IMR-90 (cell line): ENCODE measurements at regions not wholly inside any gene's neighbourhood (a gene's known extent, or its start where the extent isn't known, plus 50 kb on each side); places are given as distances from the start of the nearest gene placed in this dataset.

Experiments
- ATAC-seq: fragments of 200-7000 bp; cut with Tn5 transposase; 2 replicates; pipeline ENCODE4 v1.9.1; 2020; ENCODE audit warnings: low read depth, mild to moderate bottlenecking, moderate library complexity
- BruUV-seq: library from RNA; stranded (reverse); fragments of 400-500 nt; replicated peaks from 2 replicates; lab custom pipeline; 2021; lab: Mats Ljungman, UMichigan
- CTCF ChIA-PET: fragments of 300-600 bp; formaldehyde crosslinking; extraction: SDS; loops from one replicate; lab custom pipeline; 2021; ENCODE audit warnings: antibody characterized with exemption; lab: Yijun Ruan, JAX
- POLR2A ChIA-PET: fragments of 300-600 bp; sonication (Branson Sonifier 250); formaldehyde crosslinking; loops from one replicate; lab custom pipeline; 2022; ENCODE audit warnings: antibody characterized with exemption; ENCODE audit not compliant: unreplicated experiment; lab: Charles Lee
- DNase-seq: peaks from one replicate; pipeline ENCODE4 v3.0.0; 2013
- H2AFZ ChIP-seq: replicated peaks from 2 replicates; pipeline ENCODE3; 2013; ENCODE audit warnings: low read length, mild to moderate bottlenecking; ENCODE audit not compliant: poor library complexity
- H2AK5ac ChIP-seq: 2 replicates; pipeline ENCODE4 v1.6.1; 2013; ENCODE audit warnings: low read depth, low read length, inconsistent platforms
- H2AK9ac ChIP-seq: replicated peaks from 2 replicates; pipeline ENCODE3; 2013; ENCODE audit warnings: mild to moderate bottlenecking, low read depth, low read length, moderate library complexity; ENCODE audit not compliant: poor library complexity
- H2BK120ac ChIP-seq: 2 replicates; pipeline ENCODE4 v1.6.1; 2013; ENCODE audit warnings: low read depth, low read length, inconsistent platforms
- H2BK15ac ChIP-seq: 3 replicates; pipeline ENCODE4 v1.6.1; 2013; ENCODE audit warnings: low read depth, low read length, inconsistent platforms
- H2BK20ac ChIP-seq: 2 replicates; pipeline ENCODE4 v1.6.1; 2013; ENCODE audit warnings: low read depth, mild to moderate bottlenecking, inconsistent platforms, low read length, moderate library complexity
- H2BK5ac ChIP-seq: 2 replicates; pipeline ENCODE4 v1.6.1; 2013; ENCODE audit warnings: mild to moderate bottlenecking, low read depth, low read length, inconsistent platforms; ENCODE audit not compliant: poor library complexity, severe bottlenecking
- H3K14ac ChIP-seq: replicated peaks from 2 replicates; pipeline ENCODE4 v1.6.1; 2013; ENCODE audit warnings: low read depth, low read length, inconsistent platforms
- H3K18ac ChIP-seq: 2 replicates; pipeline ENCODE4 v1.6.1; 2013; ENCODE audit warnings: low read depth, low read length, control low read depth
- H3K23ac ChIP-seq: 2 replicates; pipeline ENCODE4 v1.6.1; 2013; ENCODE audit warnings: low read depth, low read length, inconsistent platforms
- H3K27ac ChIP-seq: 2 replicates; pipeline ENCODE4 v1.5.1; 2013; ENCODE audit warnings: mild to moderate bottlenecking, control low read depth, low read length; ENCODE audit not compliant: insufficient read depth
- H3K27me3 ChIP-seq: 2 replicates; pipeline ENCODE4 v1.6.1; 2013; ENCODE audit warnings: low read length; ENCODE audit not compliant: control insufficient read depth, insufficient read depth
- H3K36me3 ChIP-seq: 2 replicates; pipeline ENCODE4 v1.6.1; 2013; ENCODE audit warnings: low read length, mixed read lengths; ENCODE audit not compliant: control insufficient read depth, insufficient read depth
- H3K4ac ChIP-seq: 2 replicates; pipeline ENCODE4 v1.6.1; 2013; ENCODE audit warnings: low read depth, low read length, inconsistent platforms
- H3K4me1 ChIP-seq: 2 replicates; pipeline ENCODE4 v1.6.1; 2013; ENCODE audit warnings: low read length, mixed read lengths; ENCODE audit not compliant: control insufficient read depth, insufficient read depth
- H3K4me2 ChIP-seq: 2 replicates; pipeline ENCODE4 v1.6.1; 2013; ENCODE audit warnings: low read depth, mild to moderate bottlenecking, control low read depth, low read length, moderate library complexity
- H3K4me3 ChIP-seq: 2 replicates; pipeline ENCODE4 v1.5.1; 2013; ENCODE audit warnings: low read depth, mild to moderate bottlenecking, control low read depth, low read length, moderate library complexity; ENCODE audit not compliant: insufficient read depth
- H3K56ac ChIP-seq: 2 replicates; pipeline ENCODE4 v1.6.1; 2013; ENCODE audit warnings: low read length, inconsistent platforms; ENCODE audit not compliant: insufficient read depth; ENCODE audit errors: extremely low read depth
- H3K79me1 ChIP-seq, 2 experiments: 2 replicates each; pipeline ENCODE4 v1.6.1; 2013; ENCODE audit warnings: low read length in 2 of 2, inconsistent platforms in 1 of 2, low read depth in 1 of 2
- H3K9ac ChIP-seq: 2 replicates; pipeline ENCODE4 v1.6.1; 2013; ENCODE audit warnings: low read depth, low read length, control low read depth
- H3K9me1 ChIP-seq: 2 replicates; pipeline ENCODE4 v1.6.1; 2013; ENCODE audit warnings: low read length, inconsistent platforms; ENCODE audit not compliant: insufficient read depth
- H3K9me3 ChIP-seq: 2 replicates; pipeline ENCODE4 v1.6.1; 2013; ENCODE audit warnings: low read length; ENCODE audit not compliant: control insufficient read depth, insufficient read depth
- H4K20me1 ChIP-seq: 2 replicates; pipeline ENCODE4 v1.6.1; 2013; ENCODE audit warnings: low read length, inconsistent platforms; ENCODE audit not compliant: insufficient read depth
- H4K5ac ChIP-seq: 2 replicates; pipeline ENCODE4 v1.6.1; 2013; ENCODE audit warnings: mild to moderate bottlenecking, low read depth, low read length, control low read depth
- H4K8ac ChIP-seq, 2 experiments: 2 replicates each; pipeline ENCODE4 v1.6.1; 2013; ENCODE audit warnings: low read depth in 2 of 2, low read length in 2 of 2, control low read depth in 1 of 2, inconsistent platforms in 1 of 2
- H4K91ac ChIP-seq: 2 replicates; pipeline ENCODE4 v1.6.1; 2013; ENCODE audit warnings: low read depth, low read length, inconsistent platforms; ENCODE audit not compliant: insufficient read depth
- FOS ChIP-seq: fragments of 150-350 bp; IDR thresholded peaks from 2 replicates; pipeline ENCODE4 v1.6.1; 2016; ENCODE audit warnings: low read depth, low read length
- WGBS, 2 experiments: methylation state at CpG; one replicate each; pipeline versions ENCODE4 v1.1.5 to v1.1.7; 2013; ENCODE audit warnings: missing lambda C conversion rate in 2 of 2; ENCODE audit not compliant: insufficient read length in 1 of 2; ENCODE audit errors: extremely low coverage in 2 of 2; 5-methylcytosine and 5-hydroxymethylcytosine counted together
- dilution Hi-C: fragments of 300-500 bp; cut with HindIII; formaldehyde crosslinking; loops from one replicate; pipeline ENCODE4 v1.14.3; 2018; ENCODE audit warnings: low sequenced_read_pairs; ENCODE audit not compliant: unreplicated experiment
- in situ Hi-C: fragments of 300-500 bp; cut with MboI; formaldehyde crosslinking; loops from 3 replicates; pipeline ENCODE4 v1.14.3; 2019; ENCODE audit warnings: low sequenced_read_pairs, inconsistent platforms, mixed read lengths
- intact Hi-C: fragments of 100-400 bp; cut with micrococcal nuclease; formaldehyde crosslinking; loops from 2 replicates; pipeline ENCODE4 v1.10.0; 2022

- Histone ChIP-seq H4K91ac (no peak overlapping the region), H3K9me3 (peaks cover 36% of the 10 kb centered on the region), H3K9ac (no peak overlapping the region), H4K5ac (no peak overlapping the region), H3K4me2 (no peak overlapping the region), H3K4ac (no peak overlapping the region), H3K27me3 (no peaks in the 10 kb centered on the region), H3K36me3 (no peaks in the 10 kb centered on the region), H2BK5ac (no peak overlapping the region), H2BK20ac (no peak overlapping the region), H3K23ac (no peak overlapping the region), H3K4me3 (no peak overlapping the region), H3K4me1 (no peaks in the 10 kb centered on the region), H3K18ac (no peak overlapping the region), H2AK5ac (no peak overlapping the region), H2AFZ (no peak overlapping the region), H3K27ac (no peak overlapping the region), H3K9me1 (no peaks in the 10 kb centered on the region), H2BK15ac (no peak overlapping the region), H4K8ac (no peak overlapping the region), H2AK9ac (no peak overlapping the region), H3K56ac (no peak overlapping the region), H3K79me1 (no peaks in the 10 kb centered on the region), H3K14ac (no peak overlapping the region), H4K20me1 (no peaks in the 10 kb centered on the region), H2BK120ac (no peak overlapping the region)
- intact Hi-C loops = no loop called here
- dilution Hi-C loops = no loop called here
- CTCF ChIA-PET = no interaction called here
- ATAC-seq = no peak
- TF ChIP-seq FOS = no peak
- WGBS, 2 experiments = no CpG with 5 or more reads among the region's 3 CpGs
- in situ Hi-C loops = no loop called here
- no TSS peak for BruUV-seq
- no peak for DNase-seq
- POLR2A ChIA-PET = no interaction called here
These were observed 175.1 kb downstream of the SCP2D1 start for GRCh38 chr20:18988701-18989100.
